Cerebellar cortex (tissue), 1 donor: ENCODE measurements at regions not wholly inside any gene's neighbourhood (a gene's known extent, or its start where the extent isn't known, plus 50 kb on each side); places are given as distances from the start of the nearest gene placed in this dataset.

Experiments used
- DNase-seq: peaks from one replicate; pipeline ENCODE4 v3.0.0-alpha.2; 2015; ENCODE audit warnings: low spot score

- DNase-seq = no peak
Observed at GRCh38 chrX:58051346-58051745, 141.1 kb upstream of the ZXDA start.

- no peak for DNase-seq
Observed at GRCh38 chrX:58044130-58044529, 133.9 kb upstream of the ZXDA start.

GRCh38 chrX:58025979-58026378 is 115.7 kb upstream of the ZXDA start:
- DNase-seq = peak; percentile 42

- no peak for DNase-seq
Observed at GRCh38 chrX:57985951-57986350, 75.7 kb upstream of the ZXDA start.

- no peak for DNase-seq
Observed at GRCh38 chrX:57984620-57985019, 74.4 kb upstream of the ZXDA start.

- no peak for DNase-seq
Observed at GRCh38 chrX:57977992-57978391, 67.7 kb upstream of the ZXDA start.

- DNase-seq = no peak
Observed at GRCh38 chrX:57964975-57965374, 54.7 kb upstream of the ZXDA start.
